HEK293 (cell line): ENCODE measurements at regions not wholly inside any gene's neighbourhood (a gene's known extent, or its start where the extent isn't known, plus 50 kb on each side); places are given as distances from the start of the nearest gene placed in this dataset.

Source experiments
- TCF7L2 ChIP-seq: IDR thresholded peaks from 2 replicates; pipeline ENCODE4 v1.6.1; 2011; ENCODE audit warnings: low read depth, mild to moderate bottlenecking, inconsistent platforms, low read length, moderate library complexity, borderline replicate concordance
- ZBTB17 ChIP-seq: fragments of 450-650 bp; formaldehyde crosslinking; IDR thresholded peaks from 2 replicates; pipeline ENCODE4 v1.5.1; 2016; ENCODE audit warnings: missing biosample characterization, missing genetic modification characterization
- ZFP69B ChIP-seq: fragments of 450-650 bp; formaldehyde crosslinking; IDR thresholded peaks from 2 replicates; pipeline ENCODE4 v1.5.1; 2016; ENCODE audit warnings: missing biosample characterization, missing genetic modification characterization
- ZNF768 ChIP-seq: fragments of 450-650 bp; formaldehyde crosslinking; IDR thresholded peaks from 2 replicates; pipeline ENCODE4 v1.5.1; 2018; ENCODE audit warnings: missing biosample characterization, mild to moderate bottlenecking, missing genetic modification characterization
- ZNF776 ChIP-seq: fragments of 450-650 bp; formaldehyde crosslinking; IDR thresholded peaks from 2 replicates; pipeline ENCODE4 v1.5.0; 2017; ENCODE audit warnings: missing biosample characterization, missing genetic modification characterization, borderline replicate concordance
- ZNF830 ChIP-seq: fragments of 450-650 bp; IDR thresholded peaks from 2 replicates; pipeline ENCODE4 v1.5.0; 2018; ENCODE audit warnings: missing biosample characterization, missing genetic modification characterization, low read depth, mild to moderate bottlenecking, moderate library complexity
- TF ChIP-seq, protein P1 (sequence below): sonication (generic); formaldehyde crosslinking; IDR thresholded peaks from 2 replicates; pipeline ENCODE4 v1.8.1; 2022; ENCODE audit warnings: mild to moderate bottlenecking, moderate library complexity, missing genetic modification reagents
- TF ChIP-seq, protein P2 (sequence below): fragments of 450-650 bp; formaldehyde crosslinking; IDR thresholded peaks from 2 replicates; pipeline ENCODE4 v1.5.1; 2016; ENCODE audit warnings: missing biosample characterization, missing genetic modification characterization, borderline replicate concordance
- TF ChIP-seq, protein P3 (sequence below): fragments of 450-650 bp; formaldehyde crosslinking; IDR thresholded peaks from 2 replicates; pipeline ENCODE4 v1.5.1; 2016; ENCODE audit warnings: missing biosample characterization, missing genetic modification characterization
- TF ChIP-seq, protein P4 (sequence below): fragments of 450-650 bp; IDR thresholded peaks from 2 replicates; pipeline ENCODE4 v1.5.1; 2018; ENCODE audit warnings: missing biosample characterization, mild to moderate bottlenecking, missing genetic modification characterization
- TF ChIP-seq, protein P5 (sequence below): fragments of 450-650 bp; formaldehyde crosslinking; optimal IDR thresholded peaks from 2 replicates; pipeline ENCODE3; 2016; ENCODE audit warnings: missing biosample characterization, mild to moderate bottlenecking, missing genetic modification characterization

DNA sequence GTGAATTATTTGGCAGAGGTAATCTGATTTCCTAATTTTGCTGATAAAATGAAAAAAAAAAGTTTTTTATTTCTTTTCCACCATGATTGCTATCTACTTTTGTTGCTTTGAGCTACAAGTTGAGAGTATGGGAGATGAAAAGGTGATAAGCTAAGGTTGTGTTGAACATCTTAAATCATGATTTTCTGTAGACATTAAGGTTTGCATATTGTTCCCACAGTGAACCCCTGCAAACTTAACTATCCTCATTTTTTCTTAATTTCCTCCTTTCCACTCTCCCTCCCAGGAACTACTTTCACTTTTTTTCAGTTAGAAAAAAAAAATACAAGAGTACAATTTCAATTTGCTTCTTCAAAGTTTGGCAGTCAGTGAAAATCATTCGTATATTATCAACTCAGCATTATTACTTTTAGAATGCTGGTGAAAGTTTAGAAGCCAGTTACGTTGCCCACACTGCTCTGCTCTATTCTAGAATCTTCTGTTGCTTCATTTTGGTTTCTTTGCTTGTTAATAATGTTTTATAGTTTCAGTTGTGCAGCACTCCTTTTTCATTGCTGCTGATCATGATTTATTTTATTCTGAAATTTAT, 673.8 kb upstream of the CITED2 start:
- TF ChIP-seq, protein P1, sequence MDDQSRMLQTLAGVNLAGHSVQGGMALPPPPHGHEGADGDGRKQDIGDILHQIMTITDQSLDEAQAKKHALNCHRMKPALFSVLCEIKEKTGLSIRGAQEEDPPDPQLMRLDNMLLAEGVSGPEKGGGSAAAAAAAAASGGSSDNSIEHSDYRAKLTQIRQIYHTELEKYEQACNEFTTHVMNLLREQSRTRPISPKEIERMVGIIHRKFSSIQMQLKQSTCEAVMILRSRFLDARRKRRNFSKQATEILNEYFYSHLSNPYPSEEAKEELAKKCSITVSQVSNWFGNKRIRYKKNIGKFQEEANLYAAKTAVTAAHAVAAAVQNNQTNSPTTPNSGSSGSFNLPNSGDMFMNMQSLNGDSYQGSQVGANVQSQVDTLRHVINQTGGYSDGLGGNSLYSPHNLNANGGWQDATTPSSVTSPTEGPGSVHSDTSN = no peak
- TF ChIP-seq ZNF776 (tag by site-specific recombination) (no peak), ZNF830 (tag by site-specific recombination) (no peak), ZNF768 (tag by site-specific recombination) (no peak), TCF7L2 (no peak), ZBTB17 (tag by site-specific recombination) (no peak), ZFP69B (tag by site-specific recombination) (no peak)
- TF ChIP-seq, protein P2, sequence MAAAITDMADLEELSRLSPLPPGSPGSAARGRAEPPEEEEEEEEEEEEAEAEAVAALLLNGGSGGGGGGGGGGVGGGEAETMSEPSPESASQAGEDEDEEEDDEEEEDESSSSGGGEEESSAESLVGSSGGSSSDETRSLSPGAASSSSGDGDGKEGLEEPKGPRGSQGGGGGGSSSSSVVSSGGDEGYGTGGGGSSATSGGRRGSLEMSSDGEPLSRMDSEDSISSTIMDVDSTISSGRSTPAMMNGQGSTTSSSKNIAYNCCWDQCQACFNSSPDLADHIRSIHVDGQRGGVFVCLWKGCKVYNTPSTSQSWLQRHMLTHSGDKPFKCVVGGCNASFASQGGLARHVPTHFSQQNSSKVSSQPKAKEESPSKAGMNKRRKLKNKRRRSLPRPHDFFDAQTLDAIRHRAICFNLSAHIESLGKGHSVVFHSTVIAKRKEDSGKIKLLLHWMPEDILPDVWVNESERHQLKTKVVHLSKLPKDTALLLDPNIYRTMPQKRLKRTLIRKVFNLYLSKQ (tag by site-specific recombination) = no peak
- TF ChIP-seq, protein P3, sequence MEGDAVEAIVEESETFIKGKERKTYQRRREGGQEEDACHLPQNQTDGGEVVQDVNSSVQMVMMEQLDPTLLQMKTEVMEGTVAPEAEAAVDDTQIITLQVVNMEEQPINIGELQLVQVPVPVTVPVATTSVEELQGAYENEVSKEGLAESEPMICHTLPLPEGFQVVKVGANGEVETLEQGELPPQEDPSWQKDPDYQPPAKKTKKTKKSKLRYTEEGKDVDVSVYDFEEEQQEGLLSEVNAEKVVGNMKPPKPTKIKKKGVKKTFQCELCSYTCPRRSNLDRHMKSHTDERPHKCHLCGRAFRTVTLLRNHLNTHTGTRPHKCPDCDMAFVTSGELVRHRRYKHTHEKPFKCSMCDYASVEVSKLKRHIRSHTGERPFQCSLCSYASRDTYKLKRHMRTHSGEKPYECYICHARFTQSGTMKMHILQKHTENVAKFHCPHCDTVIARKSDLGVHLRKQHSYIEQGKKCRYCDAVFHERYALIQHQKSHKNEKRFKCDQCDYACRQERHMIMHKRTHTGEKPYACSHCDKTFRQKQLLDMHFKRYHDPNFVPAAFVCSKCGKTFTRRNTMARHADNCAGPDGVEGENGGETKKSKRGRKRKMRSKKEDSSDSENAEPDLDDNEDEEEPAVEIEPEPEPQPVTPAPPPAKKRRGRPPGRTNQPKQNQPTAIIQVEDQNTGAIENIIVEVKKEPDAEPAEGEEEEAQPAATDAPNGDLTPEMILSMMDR (tag by site-specific recombination) = no peak
- TF ChIP-seq, protein P4, sequence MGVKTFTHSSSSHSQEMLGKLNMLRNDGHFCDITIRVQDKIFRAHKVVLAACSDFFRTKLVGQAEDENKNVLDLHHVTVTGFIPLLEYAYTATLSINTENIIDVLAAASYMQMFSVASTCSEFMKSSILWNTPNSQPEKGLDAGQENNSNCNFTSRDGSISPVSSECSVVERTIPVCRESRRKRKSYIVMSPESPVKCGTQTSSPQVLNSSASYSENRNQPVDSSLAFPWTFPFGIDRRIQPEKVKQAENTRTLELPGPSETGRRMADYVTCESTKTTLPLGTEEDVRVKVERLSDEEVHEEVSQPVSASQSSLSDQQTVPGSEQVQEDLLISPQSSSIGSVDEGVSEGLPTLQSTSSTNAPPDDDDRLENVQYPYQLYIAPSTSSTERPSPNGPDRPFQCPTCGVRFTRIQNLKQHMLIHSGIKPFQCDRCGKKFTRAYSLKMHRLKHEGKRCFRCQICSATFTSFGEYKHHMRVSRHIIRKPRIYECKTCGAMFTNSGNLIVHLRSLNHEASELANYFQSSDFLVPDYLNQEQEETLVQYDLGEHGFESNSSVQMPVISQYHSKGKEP = no peak
- TF ChIP-seq, protein P5, sequence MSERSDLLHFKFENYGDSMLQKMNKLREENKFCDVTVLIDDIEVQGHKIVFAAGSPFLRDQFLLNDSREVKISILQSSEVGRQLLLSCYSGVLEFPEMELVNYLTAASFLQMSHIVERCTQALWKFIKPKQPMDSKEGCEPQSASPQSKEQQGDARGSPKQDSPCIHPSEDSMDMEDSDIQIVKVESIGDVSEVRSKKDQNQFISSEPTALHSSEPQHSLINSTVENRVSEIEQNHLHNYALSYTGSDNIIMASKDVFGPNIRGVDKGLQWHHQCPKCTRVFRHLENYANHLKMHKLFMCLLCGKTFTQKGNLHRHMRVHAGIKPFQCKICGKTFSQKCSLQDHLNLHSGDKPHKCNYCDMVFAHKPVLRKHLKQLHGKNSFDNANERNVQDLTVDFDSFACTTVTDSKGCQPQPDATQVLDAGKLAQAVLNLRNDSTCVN (tag by site-specific recombination) = no peak
